GM21360 (cell line): ENCODE measurements at regions not wholly inside any gene's neighbourhood (a gene's known extent, or its start where the extent isn't known, plus 50 kb on each side); places are given as distances from the start of the nearest gene placed in this dataset.

Experiments
- ATAC-seq: cut with Tn5 transposase; IDR thresholded peaks from one replicate; pipeline ENCODE4 v1.9.1; 2021; ENCODE audit warnings: mild to moderate bottlenecking, moderate library complexity; ENCODE audit not compliant: unreplicated experiment

DNA sequence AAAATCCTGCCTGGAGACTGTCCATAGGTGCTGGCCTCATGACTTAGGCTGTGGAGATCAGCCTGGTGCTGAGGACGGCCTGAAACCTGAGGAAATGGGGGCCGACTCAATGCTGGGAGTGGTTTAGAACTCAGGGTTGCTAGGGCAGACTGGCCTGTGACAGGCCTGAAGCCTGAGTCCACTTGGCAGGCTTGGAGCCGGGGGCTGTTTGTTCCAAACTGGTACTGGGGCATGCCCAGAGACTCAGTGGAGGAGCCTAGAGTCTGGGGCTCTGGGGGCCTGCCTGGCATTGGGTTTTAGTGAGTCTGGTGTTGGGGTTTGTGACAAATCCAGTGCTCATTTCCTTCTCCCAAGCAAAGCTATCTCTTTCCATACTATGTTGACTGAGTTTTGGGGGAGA is 489.7 kb upstream of the CNKSR2 start:
- ATAC-seq = no peak

DNA sequence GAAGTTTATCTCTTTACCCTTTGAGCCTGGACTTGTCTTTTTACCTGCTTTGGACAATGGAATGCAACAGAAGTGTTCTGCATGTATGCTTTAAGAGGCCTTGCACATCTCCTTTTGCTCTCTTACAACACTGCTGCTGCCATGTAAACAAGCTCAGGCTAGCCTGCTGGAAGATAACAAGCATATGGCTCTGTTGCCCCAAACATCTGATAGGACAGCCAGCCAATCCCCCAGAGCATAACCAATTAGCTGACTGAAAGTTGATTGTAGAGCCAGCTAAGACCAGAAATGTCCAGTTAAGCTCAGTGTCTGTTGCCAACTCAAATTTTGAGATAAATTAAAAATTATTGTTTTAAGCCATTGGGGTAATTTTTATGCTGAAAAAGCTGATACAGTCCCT is 510.6 kb upstream of the CNKSR2 start:
- no peak for ATAC-seq

DNA sequence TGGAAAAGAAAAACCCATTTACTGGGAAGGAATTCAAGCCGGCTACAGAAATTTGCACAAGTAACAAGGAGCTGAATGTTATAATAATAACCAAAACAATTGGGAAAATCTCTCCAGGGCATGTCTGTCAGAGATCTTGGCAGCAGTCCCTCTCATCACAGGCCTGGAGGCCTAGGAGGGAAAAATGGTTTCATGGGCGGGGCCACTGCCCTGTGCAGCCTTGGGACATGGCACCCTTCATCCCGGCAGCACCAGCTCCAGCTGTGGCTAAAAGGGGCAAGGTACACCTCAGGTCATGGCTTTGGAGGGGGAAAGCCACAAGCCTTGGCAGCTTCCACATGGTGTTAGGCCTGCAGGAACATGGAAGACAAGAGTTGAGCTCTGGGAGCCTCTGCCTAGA is 513.1 kb upstream of the CNKSR2 start:
- no peak for ATAC-seq

DNA sequence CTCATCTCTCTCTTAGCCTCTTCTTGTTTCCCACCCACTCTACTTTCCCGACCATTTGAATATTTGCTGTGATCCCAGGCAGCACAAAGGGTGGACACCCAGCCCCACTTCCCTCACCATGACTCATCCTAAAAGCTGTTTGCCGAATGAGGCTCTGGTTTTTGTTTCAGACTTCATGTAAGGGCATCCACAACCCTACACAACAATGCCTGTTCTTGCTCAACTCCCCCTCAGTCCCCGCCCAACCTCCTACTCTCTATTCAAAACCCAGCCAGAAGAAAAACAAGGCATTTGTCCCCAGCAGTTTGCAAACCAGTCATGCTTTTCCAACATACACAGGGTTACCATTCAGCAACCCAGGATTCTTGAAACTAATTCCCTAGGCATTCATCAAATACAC is 516.5 kb upstream of the CNKSR2 start:
- no peak for ATAC-seq

DNA sequence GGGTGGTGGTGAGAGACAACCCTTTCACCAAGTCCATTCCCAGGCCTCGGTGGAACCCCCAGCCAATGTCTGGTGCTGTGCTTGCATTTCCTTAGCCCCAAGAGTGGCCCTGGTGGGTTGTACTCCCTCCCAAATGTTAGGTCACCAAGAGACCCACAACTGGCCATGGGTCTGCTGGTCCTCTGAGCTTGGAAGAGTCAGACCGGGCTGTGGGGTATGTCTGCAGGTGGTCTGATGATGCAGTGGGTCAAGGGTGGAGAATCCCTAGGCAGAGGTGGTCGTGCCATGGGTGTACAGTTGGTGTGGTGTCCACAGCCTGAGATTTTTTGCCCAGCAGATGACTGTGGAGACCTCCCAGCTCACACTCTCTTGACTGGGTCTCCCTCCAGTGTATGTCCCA is 535.7 kb upstream of the CNKSR2 start:
- no peak for ATAC-seq

DNA sequence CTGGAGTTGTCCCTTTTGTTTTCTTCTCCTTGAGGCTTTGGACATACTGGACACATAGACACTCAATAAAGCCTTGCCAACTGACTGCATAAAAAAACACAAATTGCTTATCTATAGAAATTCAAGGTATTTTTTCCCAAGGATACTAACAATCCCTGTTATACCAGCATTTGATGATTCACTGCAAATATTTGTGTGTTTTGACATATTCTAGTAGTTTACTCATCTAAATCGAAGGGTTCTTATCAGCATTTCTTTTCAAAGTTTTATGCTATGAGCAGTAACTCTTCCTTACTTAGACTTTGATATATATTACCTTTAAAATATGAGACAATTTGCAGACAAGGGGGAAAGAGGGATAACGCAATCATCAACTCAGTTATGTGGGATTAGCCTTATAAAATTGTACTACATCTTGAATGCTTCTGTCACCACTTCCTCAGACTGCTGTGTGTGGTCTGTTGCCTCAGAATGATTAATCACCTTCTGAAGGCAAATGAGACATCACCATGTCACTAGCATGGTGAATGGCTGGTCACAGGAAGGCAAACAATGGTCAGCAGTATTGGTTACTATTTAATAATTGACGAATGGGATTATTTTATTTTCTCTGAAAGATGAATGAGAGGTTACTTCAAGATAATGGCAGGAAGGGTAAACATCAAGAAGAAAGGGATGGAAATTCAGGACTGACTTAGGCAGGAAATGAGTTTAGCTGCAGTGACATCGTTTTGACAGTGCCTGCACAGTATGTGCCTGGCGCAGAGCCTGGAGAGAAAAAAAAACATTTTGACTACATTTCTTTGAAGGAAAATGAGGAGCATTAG is 544.3 kb upstream of the CNKSR2 start:
- ATAC-seq = no peak

DNA sequence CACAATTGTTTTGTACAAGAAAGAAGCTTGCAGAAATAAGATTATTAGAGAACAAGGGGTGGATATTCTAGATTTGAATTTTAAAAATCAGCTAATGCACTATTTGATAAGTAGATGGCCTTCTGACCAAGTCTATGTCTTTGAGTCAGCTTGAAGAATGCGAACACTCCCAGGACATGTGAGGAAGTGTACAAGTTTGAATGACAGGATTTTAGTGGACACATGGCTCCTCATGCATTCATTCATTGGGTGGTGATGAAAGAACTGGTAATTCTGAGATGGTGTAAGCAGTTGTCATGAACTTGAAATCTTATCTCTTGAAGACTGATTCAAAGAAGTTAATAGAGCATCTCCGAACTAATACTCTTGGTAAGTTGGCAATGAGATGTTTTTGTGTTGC is 548.2 kb upstream of the CNKSR2 start:
- ATAC-seq = no peak

DNA sequence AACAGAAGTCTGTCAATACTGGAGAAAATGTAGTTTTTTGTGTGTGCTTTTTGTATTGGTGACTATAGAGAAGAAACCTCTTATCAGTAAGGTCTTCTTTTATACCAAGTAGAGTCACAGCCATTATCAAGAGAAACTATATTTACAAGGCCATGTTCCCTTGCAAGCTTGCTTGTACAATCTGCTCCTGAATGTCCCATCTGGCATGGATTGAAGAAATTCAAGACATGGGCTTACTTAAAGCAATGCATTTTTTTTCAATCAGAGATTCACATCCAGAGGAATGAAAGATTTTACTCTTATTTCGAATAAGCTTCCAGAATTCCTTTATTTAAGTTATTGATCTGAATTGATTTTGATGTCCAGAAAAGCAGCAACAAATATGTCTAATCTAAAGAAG is 537.3 kb upstream of the RPS6KA3 start:
- ATAC-seq = no peak

DNA sequence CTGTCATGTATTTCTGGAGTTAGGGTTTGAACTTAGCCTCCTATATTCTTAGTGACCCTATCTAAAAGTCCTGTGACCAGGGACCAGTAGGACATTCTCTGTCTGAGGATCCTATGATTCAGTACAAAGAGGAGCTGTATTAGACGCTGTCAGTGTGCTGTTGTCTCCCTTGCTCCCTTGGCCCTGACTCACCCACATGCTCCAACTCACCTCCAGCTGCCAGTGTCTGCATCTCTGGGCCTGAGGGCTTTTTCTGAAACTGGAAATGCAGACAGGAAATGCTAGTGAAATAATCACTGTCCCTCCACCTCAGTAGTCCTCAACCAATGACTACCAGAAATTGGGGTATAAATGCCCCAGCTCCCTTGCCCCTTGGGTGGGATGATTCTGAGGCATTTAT is 535.3 kb upstream of the RPS6KA3 start:
- no peak for ATAC-seq

DNA sequence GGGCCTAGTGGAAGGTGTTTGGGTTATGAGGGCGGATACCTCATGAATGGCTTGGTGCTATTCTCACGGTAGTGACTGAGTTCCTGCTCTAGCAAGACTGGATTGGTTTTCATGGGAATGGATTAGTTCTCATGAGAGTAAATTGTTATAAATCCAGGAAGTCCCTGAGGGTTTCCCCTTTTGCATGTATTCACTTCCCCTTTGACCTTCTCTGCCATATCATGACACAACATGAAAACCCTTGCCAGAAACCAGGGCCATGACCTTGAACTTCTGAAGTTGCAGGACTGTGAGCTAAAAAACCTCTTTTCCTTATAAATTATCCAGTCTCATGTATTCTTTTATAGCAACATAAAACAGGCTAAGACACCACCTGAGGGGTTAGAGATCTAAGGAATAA is 529.7 kb upstream of the RPS6KA3 start:
- no peak for ATAC-seq

DNA sequence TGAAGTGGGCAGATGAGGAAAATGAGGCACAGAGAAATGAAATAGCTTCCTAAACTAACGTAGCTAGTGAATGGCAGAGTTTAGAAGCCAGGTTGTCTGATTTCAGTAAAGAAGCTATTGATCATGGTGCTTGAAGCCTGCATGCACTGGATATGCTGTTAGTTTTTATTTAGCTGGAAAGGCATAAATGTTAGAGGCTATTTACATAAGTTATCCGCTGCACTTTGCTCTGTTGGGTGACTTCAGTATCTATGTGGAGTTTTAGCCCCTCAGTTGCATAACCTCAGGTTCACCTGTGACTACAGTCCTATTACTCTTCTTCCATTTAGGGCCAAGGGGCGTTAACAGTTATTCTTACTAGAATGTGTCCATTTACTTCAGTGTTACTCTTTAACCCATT is 522.4 kb upstream of the RPS6KA3 start:
- ATAC-seq = no peak

DNA sequence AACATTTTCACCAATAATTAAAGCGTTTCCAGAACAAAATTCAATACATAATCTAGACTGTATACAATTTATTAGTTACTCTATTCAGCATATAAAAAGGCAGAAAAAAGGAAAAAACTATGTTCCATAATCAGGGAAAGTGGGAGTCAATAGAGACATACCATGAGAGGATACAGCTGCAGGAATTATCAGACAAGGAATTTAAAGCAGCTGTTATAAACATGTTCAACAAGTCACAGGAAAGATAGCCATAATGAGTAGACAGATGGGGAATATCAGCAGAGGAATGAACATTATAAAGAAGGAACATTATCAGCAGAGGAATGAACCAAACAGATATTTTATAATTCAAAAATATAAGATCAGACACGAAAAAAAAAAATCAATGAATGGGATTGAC is 500.6 kb upstream of the RPS6KA3 start:
- ATAC-seq = no peak

DNA sequence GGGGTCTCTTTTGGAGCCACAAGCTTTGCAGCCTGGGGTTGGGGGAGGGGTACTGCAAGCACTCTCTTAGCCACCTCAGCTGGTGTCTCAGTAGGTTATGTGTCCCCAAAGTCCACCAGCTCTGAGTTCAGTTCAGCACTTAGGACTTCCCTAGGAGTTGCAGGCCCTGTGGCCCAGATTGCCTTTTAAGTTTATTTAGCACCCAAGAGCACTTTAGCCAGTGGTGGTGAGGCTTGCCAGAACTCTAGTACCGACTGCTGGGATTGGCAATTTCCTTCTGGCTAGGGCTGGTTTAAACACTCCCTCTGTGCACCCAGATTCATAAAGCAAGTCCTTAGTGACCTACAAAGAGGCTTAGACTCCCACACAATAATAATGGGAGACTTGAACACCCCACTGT is 489.9 kb upstream of the RPS6KA3 start:
- no peak for ATAC-seq

DNA sequence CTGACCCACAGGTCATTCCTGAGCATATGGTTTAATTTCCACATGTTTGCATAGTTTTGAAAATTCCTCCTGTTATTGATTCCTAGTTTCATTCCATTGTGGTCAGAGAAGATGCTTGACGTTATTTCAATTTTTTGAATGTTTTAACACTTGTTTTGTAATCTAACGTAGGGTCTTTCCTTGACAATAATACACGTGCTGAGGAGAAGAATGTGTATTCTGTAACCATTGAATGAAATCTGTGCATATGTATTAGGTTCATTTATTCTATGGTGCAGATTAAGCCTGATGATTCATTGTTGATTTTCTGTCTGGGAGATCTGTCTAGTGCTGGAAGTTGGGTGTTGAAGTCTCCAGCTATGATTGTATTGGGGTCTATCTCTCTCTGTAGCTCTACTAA is 486.4 kb upstream of the RPS6KA3 start:
- no peak for ATAC-seq

DNA sequence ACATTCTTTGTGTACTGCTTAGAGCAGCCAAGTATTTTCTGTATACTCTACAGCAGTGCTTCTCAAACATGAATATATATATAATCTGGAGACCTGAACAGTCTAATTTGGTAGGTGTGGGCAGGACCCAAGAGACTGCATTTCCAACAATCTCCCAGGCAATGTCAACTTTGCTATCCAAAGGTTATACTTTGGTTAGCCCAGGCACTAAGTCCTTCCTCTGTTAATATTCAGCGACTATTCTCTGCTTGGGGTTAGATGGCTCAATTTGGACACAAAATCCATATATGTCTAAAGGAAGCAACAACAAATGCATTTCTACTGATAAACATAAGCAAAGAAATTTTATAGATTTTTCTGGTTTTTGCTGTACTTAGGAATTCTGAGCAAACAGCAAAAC is 480.0 kb upstream of the RPS6KA3 start:
- no peak for ATAC-seq

DNA sequence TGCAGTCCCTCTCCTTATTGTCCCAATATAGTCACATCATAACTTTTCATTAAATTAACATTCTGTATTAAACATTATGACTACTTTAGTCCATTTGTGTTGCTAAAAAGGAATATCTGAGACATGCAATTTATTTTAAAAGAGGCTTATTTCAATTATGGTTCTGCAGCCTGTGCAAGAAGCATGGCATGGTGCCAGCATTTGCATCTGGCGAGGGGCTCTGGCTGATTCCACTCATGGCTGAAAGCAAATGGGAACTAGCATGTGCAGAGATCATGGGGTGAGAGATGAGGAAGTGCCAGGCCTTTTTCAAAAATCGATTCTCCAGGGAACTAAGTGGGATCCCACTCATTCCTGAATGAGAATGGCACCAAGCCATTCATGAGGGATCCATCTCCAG is 476.3 kb upstream of the RPS6KA3 start:
- no peak for ATAC-seq

DNA sequence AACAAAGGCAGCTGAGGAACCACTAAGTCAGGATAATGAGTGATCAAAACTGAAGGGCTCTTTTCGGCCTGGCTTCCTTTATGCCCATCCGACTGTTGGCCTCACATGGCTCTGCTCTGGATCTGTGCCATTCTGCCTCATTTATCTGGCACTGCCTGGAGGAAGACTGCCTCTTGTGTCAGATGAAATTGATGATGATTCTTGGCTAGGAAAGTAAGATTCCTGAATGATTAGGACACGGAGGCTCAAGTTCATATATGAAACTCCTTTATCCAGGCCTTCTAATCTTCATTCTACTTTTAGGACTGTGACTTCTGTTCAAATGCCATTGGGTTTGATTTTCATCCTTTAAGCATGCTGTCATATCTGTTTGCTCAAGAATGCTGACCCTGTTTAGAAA is 475.4 kb upstream of the RPS6KA3 start:
- no peak for ATAC-seq

DNA sequence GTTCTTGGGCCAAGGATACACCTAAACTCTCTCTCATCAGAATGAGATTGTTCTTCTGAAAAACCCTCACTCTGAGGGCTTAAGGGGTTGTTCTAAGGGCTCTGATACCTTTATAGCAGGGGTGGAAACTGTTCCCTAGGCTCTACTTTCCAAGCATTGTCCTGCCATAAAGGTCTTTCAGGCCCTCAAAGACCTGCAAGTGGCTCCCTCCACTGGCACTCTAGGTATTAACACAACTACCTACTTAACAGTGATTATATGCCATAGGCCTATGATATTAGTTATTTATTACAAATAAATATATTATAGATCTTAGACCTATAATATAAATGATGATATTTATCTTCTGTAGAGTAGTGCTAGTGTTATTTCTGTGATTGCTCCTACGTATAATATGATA is 473.7 kb upstream of the RPS6KA3 start:
- no peak for ATAC-seq

DNA sequence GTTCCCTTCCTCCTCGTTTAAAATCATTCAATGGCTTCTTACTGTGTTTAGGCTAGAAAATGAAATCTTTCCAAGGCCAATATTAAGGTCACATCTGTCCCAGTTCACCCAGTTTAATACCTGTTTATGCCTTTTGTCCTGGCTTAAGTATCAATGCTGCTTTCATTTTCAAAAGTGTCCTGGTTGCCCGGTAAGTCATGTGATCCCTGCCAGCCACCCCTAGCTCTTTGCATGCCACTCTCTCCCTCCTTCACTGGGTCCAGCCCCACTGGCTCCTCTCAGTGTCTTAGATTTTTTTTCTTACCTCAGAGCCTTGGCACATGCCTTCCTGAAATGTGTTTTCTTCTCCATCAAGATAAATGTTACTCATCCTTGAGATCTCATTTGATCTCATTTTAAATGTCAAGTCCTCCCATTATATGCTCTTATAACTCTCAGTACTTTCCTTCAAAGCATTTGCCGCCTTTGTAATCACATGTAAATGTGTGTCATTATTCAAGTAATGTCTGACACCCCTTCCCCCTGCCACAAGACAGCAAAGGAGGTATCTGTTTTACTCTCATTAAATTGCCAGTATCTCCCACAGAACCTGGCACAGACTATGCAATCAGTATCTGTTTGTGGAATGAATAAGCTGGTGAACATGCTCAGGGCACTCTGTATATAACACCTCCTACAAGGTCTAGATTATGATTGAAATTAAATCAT is 472.5 kb upstream of the RPS6KA3 start:
- no peak for ATAC-seq

DNA sequence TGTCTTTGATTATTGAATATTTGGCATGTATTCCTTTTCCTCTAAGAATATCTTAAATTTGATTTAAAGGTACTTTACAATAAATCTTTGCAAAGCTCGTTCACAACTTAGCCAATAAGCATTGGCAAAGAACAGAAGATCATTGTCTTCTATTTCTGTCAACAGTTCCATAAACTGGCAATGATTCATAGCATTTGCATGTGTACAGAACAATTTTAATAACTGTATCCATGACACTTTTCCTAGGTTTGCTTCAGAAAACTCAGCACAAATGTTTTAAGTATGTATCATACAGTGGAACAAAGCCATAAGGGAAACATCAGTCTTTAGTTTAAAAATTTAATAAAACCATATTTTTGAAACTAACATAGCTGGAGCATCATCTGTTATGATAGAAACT is 462.7 kb upstream of the RPS6KA3 start:
- no peak for ATAC-seq

DNA sequence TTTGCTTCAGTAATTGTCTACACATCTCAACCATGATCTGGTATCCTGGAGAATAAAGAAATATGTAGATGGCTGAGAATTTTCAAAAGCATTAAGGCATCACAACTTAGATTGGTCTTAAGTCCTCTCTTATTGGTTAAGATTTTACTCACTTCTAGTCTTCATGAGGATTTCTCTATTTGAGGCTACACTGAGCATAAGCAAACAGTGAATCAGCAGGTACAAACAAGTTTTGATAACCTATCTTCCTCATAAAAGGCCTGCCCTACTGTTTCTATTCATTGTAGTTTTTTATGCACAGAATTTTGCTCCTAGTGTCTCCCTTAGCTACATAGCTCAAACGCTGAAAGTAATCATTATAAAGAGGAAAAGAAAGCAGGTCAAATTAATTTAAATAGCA is 460.7 kb upstream of the RPS6KA3 start:
- no peak for ATAC-seq

DNA sequence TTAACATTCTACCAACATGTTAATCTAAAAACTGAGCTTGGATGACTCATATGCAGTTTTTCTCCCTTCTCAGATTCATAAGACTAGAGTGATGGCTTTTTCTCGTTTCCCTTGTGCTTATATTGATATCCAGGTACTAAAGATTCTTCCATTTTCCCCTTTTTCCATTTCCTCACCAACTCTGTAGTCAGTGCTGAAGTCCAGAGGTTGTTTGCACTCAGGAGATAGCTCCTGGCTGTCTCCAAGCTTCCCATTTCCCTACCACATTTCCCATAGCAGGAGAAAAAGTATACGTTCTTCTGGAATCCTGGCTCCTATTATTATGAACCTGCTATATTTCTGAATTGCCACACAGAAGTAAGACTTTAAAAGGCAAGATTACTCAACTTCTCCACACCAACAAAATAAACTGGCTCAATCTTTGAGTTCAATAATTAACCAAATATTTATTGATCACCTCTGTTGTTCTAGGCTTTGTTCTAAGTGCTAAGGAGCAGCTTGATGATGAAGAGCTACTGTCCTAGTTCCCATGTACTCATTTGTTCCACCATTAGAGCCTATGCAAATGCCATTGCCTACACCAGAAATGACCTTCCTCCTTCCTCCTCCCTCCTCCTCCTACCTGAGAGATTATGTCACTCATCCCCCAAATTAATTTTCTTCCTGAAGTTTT is 454.4 kb upstream of the RPS6KA3 start:
- ATAC-seq = no peak
